B cell (primary cell): ENCODE measurements at regions not wholly inside any gene's neighbourhood (a gene's known extent, or its start where the extent isn't known, plus 50 kb on each side); places are given as distances from the start of the nearest gene placed in this dataset.

Experiments used
- ATAC-seq: fragments of 200-7000 bp; cut with Tn5 transposase; one replicate; pipeline ENCODE4 v1.10.0; 2021; ENCODE audit warnings: low read depth, mild to moderate bottlenecking, moderate number of reproducible peaks, moderate library complexity
- CTCF ChIA-PET: fragments of 350-600 bp; sonication (Branson Sonifier 250); formaldehyde crosslinking; loops from one replicate; lab custom pipeline; 2021; ENCODE audit warnings: antibody characterized with exemption, inconsistent platforms; lab: Charles Lee
- POLR2A ChIA-PET: fragments of 350-600 bp; sonication (Branson Sonifier 250); formaldehyde crosslinking; loops from one replicate; lab custom pipeline; 2021; ENCODE audit warnings: antibody characterized with exemption; lab: Charles Lee
- DNase-seq: peaks from one replicate; pipeline ENCODE4 v3.0.0; 2013
- H2AFZ ChIP-seq: 2 replicates; pipeline ENCODE4 v1.6.1; 2012; ENCODE audit warnings: mild to moderate bottlenecking, low read depth, low read length; ENCODE audit not compliant: insufficient read depth, poor library complexity, severe bottlenecking
- H3K27ac ChIP-seq, 2 donors: 1 replicate in 1 of 2; 2 replicates in 1 of 2; pipeline ENCODE4 v1.5.1; 2012 to 2013; ENCODE audit warnings: low read length in 2 of 2, mild to moderate bottlenecking in 2 of 2, moderate library complexity in 1 of 2
- H3K27me3 ChIP-seq, 4 experiments: fragments of 200-600 bp in 1 of 4; sonication (generic) in 1 of 4; replicated peaks in 1 of 4; 1 replicate in 2 of 4; 2 replicates in 2 of 4; pipeline versions ENCODE4 v1.6.1 to v1.7.0; 2013 to 2016; ENCODE audit warnings: low read length in 3 of 4, mild to moderate bottlenecking in 2 of 4, mixed read lengths in 1 of 4, moderate library complexity in 1 of 4; ENCODE audit not compliant: insufficient read depth in 4 of 4, control insufficient read depth in 3 of 4; ENCODE audit errors: control extremely low read depth in 1 of 4
- H3K36me3 ChIP-seq, 2 experiments: replicated peaks in 1 of 2; 1 replicate in 1 of 2; 2 replicates in 1 of 2; pipeline versions ENCODE4 v1.6.1 to v1.7.1; 2013; ENCODE audit warnings: low read length in 1 of 2; ENCODE audit not compliant: insufficient read depth in 2 of 2, control insufficient read depth in 1 of 2; ENCODE audit errors: control extremely low read depth in 1 of 2, extremely low read depth in 1 of 2
- H3K4me1 ChIP-seq, 2 donors: fragments of 200-600 bp in 1 of 2; sonication (generic) in 1 of 2; 1 replicate in 1 of 2; 2 replicates in 1 of 2; pipeline versions ENCODE4 v1.5.1 to v1.6.1; 2013 to 2017; ENCODE audit warnings: low read length in 2 of 2; ENCODE audit not compliant: control insufficient read depth in 2 of 2, insufficient read depth in 2 of 2
- H3K4me2 ChIP-seq: replicated peaks from 2 replicates; pipeline ENCODE3; 2012; ENCODE audit warnings: mild to moderate bottlenecking, low read depth, low read length; ENCODE audit not compliant: poor library complexity, severe bottlenecking
- H3K4me3 ChIP-seq, 5 experiments: fragments of 200-600 bp in 1 of 5; sonication (generic) in 1 of 5; 1 replicate in 3 of 5; 2 replicates in 2 of 5; pipeline versions ENCODE4 v1.5.1 to v1.7.0; 2011 to 2016; ENCODE audit warnings: low read length in 4 of 5, mild to moderate bottlenecking in 4 of 5, low read depth in 2 of 5, control low read depth in 1 of 5, moderate library complexity in 1 of 5; ENCODE audit not compliant: insufficient read depth in 1 of 5; ENCODE audit errors: control extremely low read depth in 1 of 5, extremely low read depth in 1 of 5
- H3K79me2 ChIP-seq: fragments of 200-600 bp; sonication (generic); one replicate; pipeline ENCODE4 v1.6.0; 2016; ENCODE audit warnings: low read length; ENCODE audit not compliant: control insufficient read depth, insufficient read depth
- H3K9ac ChIP-seq: fragments of 200-600 bp; sonication (generic); 2 replicates; pipeline ENCODE4 v1.6.1; 2017; ENCODE audit warnings: mild to moderate bottlenecking, low read length, moderate library complexity
- H3K9me3 ChIP-seq, 3 donors: one replicate each; pipeline versions ENCODE4 v1.6.1 to v1.7.1; 2013; ENCODE audit warnings: low read length in 2 of 3; ENCODE audit not compliant: control insufficient read depth in 2 of 3, insufficient read depth in 1 of 3; ENCODE audit errors: control extremely low read depth in 1 of 3
- H4K20me1 ChIP-seq: 2 replicates; pipeline ENCODE4 v1.6.0; 2012; ENCODE audit warnings: mild to moderate bottlenecking, low read length; ENCODE audit not compliant: insufficient read depth, control insufficient read depth, poor library complexity, severe bottlenecking
- H3K27ac Mint-ChIP-seq: one replicate; pipeline ENCODE4 v1.8.0; 2021; ENCODE audit warnings: mixed read lengths
- H3K27me3 Mint-ChIP-seq: one replicate; pipeline ENCODE4 v1.8.0; 2021; ENCODE audit warnings: mixed read lengths
- H3K4me1 Mint-ChIP-seq: one replicate; pipeline ENCODE4 v1.8.0; 2021; ENCODE audit warnings: mixed read lengths
- H3K4me3 Mint-ChIP-seq: one replicate; pipeline ENCODE4 v1.8.0; 2021; ENCODE audit warnings: mixed read lengths
- H3K9me3 Mint-ChIP-seq: one replicate; pipeline ENCODE4 v1.8.0; 2022; ENCODE audit warnings: mixed read lengths; ENCODE audit not compliant: insufficient read depth
- CTCF ChIP-seq: fragments of 200-600 bp; IDR thresholded peaks from one replicate; pipeline ENCODE4 v1.8.0; 2022; ENCODE audit warnings: antibody characterized with exemption, mild to moderate bottlenecking
- EZH2 ChIP-seq: IDR thresholded peaks from 2 replicates; pipeline ENCODE4 v1.6.1; 2012; ENCODE audit warnings: borderline replicate concordance, low read depth, mild to moderate bottlenecking, moderate library complexity, low read length; ENCODE audit not compliant: insufficient read depth, poor library complexity, severe bottlenecking
- WGBS: methylation state at CpG from one replicate; pipeline ENCODE4 v1.1.5; 2013; ENCODE audit warnings: missing lambda C conversion rate; ENCODE audit not compliant: insufficient coverage; 5-methylcytosine and 5-hydroxymethylcytosine counted together
- intact Hi-C: fragments of 100-400 bp; cut with micrococcal nuclease; formaldehyde crosslinking; loops from one replicate; pipeline ENCODE4 v1.10.0; 2022

- H3K9me3 Mint-ChIP-seq: no peaks in the 10 kb centered on the region
- intact Hi-C loops: no loop called here
- TF ChIP-seq EZH2: no peak
- no peaks in the 10 kb centered on the region for H3K79me2 ChIP-seq
- WGBS: no CpG with 5 or more reads among the region's 2 CpGs
- H3K27me3 Mint-ChIP-seq: peaks cover 7% of the 10 kb centered on the region
- H3K27ac ChIP-seq: no peak overlapping the region
- no peaks in the 10 kb centered on the region for H3K4me1 ChIP-seq
- H3K4me2 ChIP-seq: no peak overlapping the region
- no peak overlapping the region for H2AFZ ChIP-seq
- H3K27ac Mint-ChIP-seq: no peak overlapping the region
- ATAC-seq (no peak), DNase-seq (no peak)
- H3K9ac ChIP-seq: no peak overlapping the region
- no peaks in the 10 kb centered on the region for H3K9me3 ChIP-seq
- H3K36me3 ChIP-seq: no peaks in the 10 kb centered on the region
- ChIA-PET CTCF (no interaction called here), POLR2A (no interaction called here)
- H3K4me3 ChIP-seq: no peak overlapping the region
- H4K20me1 ChIP-seq: no peaks in the 10 kb centered on the region
- H3K27me3 ChIP-seq: no peaks in the 10 kb centered on the region
- H3K4me1 Mint-ChIP-seq: no peaks in the 10 kb centered on the region
- H3K4me3 Mint-ChIP-seq: no peak overlapping the region
These were observed 228.9 kb upstream of the RPS6KA3 start for GRCh38 chrX:20495575-20495974.

- H3K9ac ChIP-seq: no peak overlapping the region
- Mint-ChIP-seq H3K9me3 (no peaks in the 10 kb centered on the region), H3K27ac (no peak overlapping the region), H3K27me3 (peaks cover 5% of the 10 kb centered on the region), H3K4me1 (no peaks in the 10 kb centered on the region), H3K4me3 (no peak overlapping the region)
- ChIA-PET POLR2A (no interaction called here), CTCF (no interaction called here)
- no peaks in the 10 kb centered on the region for H3K79me2 ChIP-seq
- TF ChIP-seq EZH2 (no peak), CTCF (no peak)
- H3K36me3 ChIP-seq: no peaks in the 10 kb centered on the region
- no peak overlapping the region for H2AFZ ChIP-seq
- H3K4me3 ChIP-seq: no peak overlapping the region
- H3K27ac ChIP-seq: no peak overlapping the region
- no peaks in the 10 kb centered on the region for H3K4me1 ChIP-seq
- H3K27me3 ChIP-seq: no peaks in the 10 kb centered on the region
- DNase-seq: no peak
- no peaks in the 10 kb centered on the region for H4K20me1 ChIP-seq
- no peak overlapping the region for H3K4me2 ChIP-seq
- no peak for ATAC-seq
- no peaks in the 10 kb centered on the region for H3K9me3 ChIP-seq
- no CpG with 5 or more reads among the region's 1 CpG for WGBS
- intact Hi-C loops: no loop called here
These were observed 221.8 kb upstream of the RPS6KA3 start for GRCh38 chrX:20488473-20488872.
